CD4-positive, alpha-beta T cell treated with Interleukin-10 for 1 hour (primary cell): ENCODE measurements at regions not wholly inside any gene's neighbourhood (a gene's known extent, or its start where the extent isn't known, plus 50 kb on each side); places are given as distances from the start of the nearest gene placed in this dataset.

Experiments
- DNase-seq: peaks from one replicate; pipeline ENCODE4 v3.0.0-alpha.2; 2020

DNA sequence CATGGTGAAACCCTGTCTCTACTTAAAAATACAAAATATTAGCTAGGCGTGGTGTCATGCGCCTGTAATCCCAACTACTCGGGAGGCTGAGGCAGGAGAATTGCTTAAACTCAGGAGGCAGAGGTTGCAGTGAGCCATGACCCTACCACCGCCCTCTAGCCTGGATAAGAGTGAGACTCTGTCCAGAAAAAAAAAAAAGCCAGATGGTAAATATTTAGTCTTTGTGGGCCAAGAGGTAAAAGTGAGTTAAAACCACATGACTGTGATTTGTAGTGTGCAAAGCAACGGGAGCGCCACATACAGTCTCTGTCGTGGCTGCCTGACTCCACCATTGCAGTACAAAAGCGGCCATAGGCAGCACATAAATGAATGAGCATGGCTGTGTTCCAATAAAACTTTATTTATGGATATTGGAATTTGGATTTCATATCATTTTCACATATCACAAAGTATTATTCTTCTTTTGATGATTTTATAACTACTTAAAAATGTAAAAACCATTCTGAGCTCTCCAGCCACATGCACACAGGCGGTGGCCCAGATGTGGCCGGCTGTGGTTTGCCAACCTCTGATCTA is 51.8 kb upstream of the CASZ1 start:
- DNase-seq: no peak

DNA sequence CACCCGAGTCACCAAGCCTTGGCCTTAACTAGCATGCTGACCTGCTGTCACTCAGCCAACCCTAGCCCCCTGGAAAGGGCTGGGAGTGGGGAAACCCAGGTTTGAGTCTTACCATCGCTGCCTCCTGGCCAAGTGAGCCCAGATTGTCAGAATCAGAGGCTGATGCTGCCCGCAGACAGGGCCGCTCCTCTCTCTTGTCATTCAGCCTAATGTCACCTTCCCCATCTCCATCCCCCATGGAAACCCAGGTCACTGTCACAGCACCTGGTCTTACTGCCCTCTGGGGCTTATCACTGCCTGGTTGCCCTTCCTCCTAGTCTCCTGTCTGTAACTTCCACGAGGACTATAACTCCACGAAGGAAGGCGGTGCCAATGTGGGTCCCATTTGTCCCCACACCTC is 53.6 kb upstream of the CASZ1 start:
- no peak for DNase-seq

GRCh38 chr1:10851024-10852013 is 54.9 kb upstream of the CASZ1 start:
- no peak for DNase-seq

DNA sequence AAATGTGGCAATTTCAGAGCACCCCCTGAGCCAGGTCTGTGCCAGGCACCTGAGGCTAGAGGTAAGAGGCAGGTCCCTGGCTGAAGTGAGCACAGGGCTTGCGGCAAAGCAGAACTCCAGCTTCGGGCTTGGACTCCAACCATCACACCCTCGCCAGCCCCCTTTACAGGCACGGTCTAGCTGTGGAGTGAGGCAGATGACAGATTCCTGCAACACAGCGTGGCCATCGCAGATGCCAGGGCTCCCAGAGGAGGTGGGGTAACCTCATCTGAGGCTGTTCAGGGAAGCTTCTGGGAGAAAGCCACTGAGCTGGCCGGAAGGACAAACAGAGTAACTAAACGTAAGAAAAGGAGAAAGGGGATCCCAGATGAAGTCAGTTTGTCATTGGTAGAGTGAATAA is 55.6 kb upstream of the CASZ1 start:
- no peak for DNase-seq

- DNase-seq: no peak
These were observed 56.0 kb upstream of the CASZ1 start for GRCh38 chr1:10852486-10852885.

- no peak for DNase-seq
These were observed 56.6 kb upstream of the CASZ1 start for GRCh38 chr1:10852998-10853520.

GRCh38 chr1:10853701-10854100 is 57.3 kb upstream of the CASZ1 start:
- no peak for DNase-seq

GRCh38 chr1:10854856-10855459 is 58.5 kb upstream of the CASZ1 start:
- no peak for DNase-seq

DNA sequence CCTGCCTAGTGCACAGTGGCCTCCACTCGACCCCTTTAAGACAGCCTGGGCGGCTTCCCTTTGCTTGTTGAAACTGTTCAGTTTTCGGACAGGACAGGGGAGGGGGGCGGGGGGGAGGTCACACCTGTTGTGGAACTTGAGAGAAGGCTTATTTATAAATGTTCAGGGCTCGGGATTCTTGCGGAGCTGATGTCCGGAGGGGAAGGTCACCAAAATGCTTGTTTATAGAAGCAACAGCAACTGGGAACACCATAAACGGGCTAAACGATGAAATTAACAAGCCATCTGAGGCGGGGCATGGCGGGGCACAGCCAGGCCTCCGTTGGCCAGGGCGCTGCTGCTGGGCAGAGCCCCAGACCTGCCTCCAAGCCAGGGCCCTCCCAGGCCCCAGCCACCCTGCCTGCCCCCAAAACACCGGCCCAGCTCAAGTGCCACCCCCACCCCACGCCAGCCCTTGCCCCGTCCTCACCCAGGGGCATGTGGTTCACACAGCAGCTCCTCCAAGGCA is 59.8 kb upstream of the CASZ1 start:
- DNase-seq: no peak

GRCh38 chr1:10856863-10857598 is 60.6 kb upstream of the CASZ1 start:
- no peak for DNase-seq

- no peak for DNase-seq
These were observed 61.2 kb upstream of the CASZ1 start for GRCh38 chr1:10857687-10858086.

DNA sequence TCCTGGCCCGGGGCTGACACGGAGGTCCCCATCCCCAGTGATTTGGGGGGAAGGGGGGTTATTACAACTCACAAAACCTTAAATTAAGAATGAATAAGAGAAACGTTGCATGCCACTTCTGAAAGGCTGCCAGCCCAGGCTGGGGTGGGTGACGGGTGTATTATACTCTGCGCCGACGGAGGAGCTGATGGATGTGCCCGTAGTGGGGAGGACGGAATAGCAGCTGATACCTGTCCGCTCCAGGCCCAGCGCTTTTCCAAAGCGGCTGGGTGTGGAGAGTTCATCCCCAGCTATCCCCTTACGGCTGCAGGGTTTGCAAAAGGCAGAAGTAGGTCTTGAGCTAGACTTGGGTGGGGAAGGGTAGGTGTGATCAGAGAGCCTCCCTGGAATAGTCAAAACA is 63.8 kb upstream of the CASZ1 start:
- no peak for DNase-seq

DNA sequence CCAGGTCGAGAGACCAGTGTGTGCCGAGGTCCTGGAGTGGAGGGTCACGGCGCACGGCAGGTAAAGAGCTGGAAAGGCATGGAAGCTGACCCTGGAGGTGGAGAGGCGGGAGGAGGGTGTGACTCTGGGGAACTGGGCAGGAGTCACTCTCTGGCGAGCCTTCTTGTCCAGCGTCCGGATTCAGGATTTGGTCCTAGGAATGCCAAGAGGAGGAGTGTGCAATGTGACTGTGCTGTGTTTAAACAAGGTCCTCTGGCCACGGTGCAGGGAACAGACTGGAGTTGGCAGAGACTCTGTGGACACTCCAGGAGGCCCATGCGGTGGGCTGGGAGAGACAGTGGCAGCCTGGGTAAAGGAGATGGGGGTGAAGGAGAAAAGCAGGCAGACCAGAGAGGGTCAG is 64.2 kb upstream of the CASZ1 start:
- no peak for DNase-seq

- no peak for DNase-seq
These were observed 65.4 kb upstream of the CASZ1 start for GRCh38 chr1:10861822-10862221.

DNA sequence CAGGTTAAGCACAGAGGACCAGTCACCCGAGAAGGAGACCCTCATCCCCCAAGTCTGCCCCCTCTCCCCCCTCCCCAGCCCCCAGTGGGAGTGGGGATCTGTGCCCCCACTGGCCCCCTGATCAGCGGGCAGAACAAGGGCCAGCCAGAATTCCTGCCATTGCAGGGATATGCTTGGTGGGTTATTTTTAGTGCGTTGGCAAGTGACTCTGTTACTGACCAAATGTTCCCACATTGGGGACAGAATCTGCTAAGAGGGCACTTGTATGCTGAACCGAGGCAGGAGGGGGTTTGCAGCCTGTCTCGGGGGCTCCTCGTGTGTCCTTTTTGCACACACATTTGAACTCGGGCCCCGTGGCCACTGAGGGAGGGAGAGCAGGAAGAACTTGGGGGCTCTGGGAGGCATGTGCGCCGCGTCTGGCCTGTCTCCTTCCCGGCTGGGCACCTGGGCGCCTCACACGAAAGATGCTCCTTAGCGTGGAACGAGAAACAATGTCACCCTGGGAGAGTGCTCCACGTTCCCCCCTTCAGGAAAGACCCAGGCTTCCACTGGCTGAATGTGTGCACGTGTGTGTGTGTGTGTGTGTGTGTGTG is 66.4 kb upstream of the CASZ1 start:
- DNase-seq: no peak

GRCh38 chr1:10863886-10864285 is 67.4 kb upstream of the CASZ1 start:
- no peak for DNase-seq

DNA sequence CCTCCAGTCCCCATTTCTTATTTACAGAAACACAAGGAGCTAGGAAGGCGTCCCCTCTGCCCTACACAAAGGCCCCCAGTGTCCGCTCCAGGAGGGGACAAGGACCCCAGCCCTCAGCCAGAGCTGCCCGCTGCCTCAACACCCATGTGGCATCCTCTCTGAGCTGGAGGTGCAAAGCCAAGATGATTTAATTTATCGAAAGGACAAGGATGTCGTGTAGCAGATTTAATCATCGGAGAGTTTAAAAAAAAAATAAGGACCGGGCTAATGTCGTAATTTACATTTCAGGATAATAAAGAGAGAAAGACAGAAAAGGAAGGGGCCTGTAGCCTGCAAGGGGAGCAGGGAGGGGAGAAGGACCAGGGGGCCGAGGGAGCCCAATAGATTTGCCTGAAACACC is 68.3 kb upstream of the CASZ1 start:
- no peak for DNase-seq

DNA sequence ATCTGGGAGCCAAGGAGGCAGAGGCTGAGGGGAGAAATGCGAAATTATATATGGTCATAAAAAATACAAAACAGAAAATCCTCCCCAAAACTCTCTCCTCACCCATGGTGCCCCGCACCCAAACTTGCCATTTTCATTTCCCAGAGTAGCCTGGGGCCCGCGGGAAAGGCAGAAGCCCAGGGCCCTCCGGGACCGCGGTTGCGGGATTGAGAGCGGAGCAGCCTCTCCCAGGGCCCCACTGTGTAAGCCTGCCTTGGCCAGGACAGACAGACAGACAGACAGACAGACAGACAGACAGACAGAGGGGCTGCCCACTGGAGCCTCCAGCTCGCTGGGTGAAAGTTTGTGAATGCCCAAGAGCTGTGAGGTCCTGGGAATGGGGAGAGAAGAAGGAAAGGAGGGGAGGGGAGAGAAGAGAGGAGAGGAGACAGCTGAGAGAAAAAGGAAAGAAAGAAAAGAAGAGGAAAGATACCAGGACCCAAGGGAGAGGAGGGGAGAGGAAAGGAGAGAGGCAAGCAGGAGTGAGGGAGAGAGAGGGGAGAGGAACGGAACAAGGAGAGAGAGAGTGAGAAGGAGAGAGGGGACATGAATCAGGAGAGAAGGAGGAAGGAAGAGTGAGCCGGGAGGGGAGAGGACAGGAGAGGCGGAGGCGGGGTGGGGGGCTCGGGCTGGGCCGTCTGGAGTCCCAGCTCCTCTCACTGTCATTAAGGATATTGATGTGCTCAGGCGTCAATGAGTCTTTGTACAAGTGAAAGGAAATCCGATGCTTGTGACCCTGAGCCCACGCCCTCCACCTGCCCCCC is 69.3 kb upstream of the CASZ1 start:
- no peak for DNase-seq

DNA sequence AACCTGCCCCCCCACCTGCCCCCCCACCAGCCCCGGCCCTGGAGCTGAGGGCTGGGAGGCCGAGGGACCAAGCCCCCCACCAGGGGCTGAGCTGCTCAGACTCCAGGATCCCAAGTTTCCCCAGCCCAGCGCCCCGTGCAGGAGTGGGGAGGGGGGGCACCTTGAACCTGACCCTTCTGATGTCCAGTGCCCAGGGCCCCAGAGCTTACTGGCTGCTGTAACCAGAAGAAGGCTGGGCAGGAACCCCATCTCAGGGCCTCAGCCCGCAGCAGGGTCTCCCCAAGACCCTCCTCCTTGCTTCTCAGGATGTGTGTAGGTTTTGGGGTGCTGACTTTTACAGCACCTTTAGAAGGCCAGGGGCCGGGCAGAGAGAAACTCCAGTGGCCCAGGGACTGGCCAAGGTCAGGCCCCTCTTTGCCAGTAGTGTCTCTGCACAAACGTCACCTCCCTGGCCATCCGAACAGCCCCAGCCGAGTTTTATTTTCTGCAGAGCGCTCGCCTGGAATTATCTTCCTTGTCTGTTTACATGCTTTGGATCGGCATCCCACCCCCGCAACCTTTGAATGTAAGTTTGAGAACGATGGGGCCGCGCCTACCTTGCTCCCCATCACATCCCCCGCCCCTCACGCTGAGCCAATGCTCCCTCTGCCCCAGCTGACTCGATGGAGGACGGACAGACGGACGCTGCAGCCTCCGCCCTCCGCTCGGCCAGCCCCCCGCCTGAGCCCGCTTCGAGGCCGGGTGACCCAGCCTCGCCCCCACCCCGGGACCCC is 70.1 kb upstream of the CASZ1 start:
- peak; percentile 12 for DNase-seq

DNA sequence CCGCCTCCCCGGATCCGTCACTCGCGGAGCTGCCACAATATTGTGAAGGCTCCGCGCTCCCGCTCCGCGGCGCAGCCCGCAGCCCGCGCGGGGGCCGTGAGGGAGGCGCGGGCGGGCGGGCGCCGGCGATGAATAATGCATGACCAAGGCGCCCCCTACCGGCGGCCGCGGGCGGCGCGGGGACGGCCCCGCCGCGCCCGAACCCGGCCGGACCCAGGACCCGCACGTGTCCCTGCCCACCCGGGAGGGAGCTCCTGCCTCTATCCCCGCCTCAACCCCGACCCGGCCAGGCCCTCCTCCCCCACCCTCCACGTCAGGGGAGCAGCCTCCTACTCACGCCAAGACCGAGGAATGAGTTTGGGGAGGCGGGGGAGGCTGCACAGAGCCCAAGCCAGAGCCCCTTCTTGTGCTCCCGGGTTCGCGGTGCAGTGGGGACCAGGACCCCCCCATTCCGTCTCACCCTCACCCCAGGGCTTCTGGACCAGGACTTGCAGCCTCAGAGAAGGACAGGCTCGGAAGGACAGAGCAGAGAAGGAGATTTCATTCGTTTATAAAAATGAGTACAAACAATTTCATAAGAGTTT is 70.8 kb upstream of the CASZ1 start:
- peak; percentile 69 for DNase-seq
